ENCODE measurements at regions not wholly inside any gene's neighbourhood (a gene's known extent, or its start where the extent isn't known, plus 50 kb on each side); places are given as distances from the start of the nearest gene placed in this dataset.

- TF ChIP-seq EGR1 (IDR thresholded peaks at IDR 0.05; ENCODE audit: borderline replicate concordance in 1 of 2, low read depth in 2 of 2, low read length in 2 of 2) (no peak), NR2C2 (IDR thresholded peaks at IDR 0.05; ENCODE audit: borderline replicate concordance, control insufficient read depth, insufficient read length, low read depth) (no peak), YY1 (IDR thresholded peaks at IDR 0.05; ENCODE audit: low read depth, low read length) (no peak), SMAD1 (IDR thresholded peaks at IDR 0.05; ENCODE audit: low read depth, partially characterized antibody) (peak; percentile 38), MEF2B (IDR thresholded peaks at IDR 0.05; ENCODE audit: partially characterized antibody, poor library complexity, severe bottlenecking) (peak; percentile 14), MTA2 (IDR thresholded peaks at IDR 0.05; ENCODE audit: low read depth) (peak; percentile 36; the same call in 1 of the 2 replicates), CEBPB (IDR thresholded peaks at IDR 0.05; ENCODE audit: borderline replicate concordance in 1 of 2, low read depth in 2 of 2, low read length in 2 of 2) (no peak), USF1 (IDR thresholded peaks at IDR 0.05; ENCODE audit: borderline replicate concordance, extremely low read length, insufficient read depth, low read depth, low read length) (no peak), ZNF274 (IDR thresholded peaks at IDR 0.05; ENCODE audit: insufficient read depth, insufficient read length) (no peak), CREM (IDR thresholded peaks at IDR 0.05; ENCODE audit: low read depth) (no peak), ZNF207 (IDR thresholded peaks at IDR 0.05; ENCODE audit: borderline replicate concordance) (no peak), TCF3 (IDR thresholded peaks at IDR 0.05; ENCODE audit: borderline replicate concordance, insufficient read depth, low read depth, low read length) (no peak), ZNF24 (IDR thresholded peaks at IDR 0.05) (no peak), EZH2 (IDR thresholded peaks at IDR 0.05; ENCODE audit: borderline replicate concordance, control insufficient read depth, low read depth, low read length) (no peak), SRF (IDR thresholded peaks at IDR 0.05; ENCODE audit: low read depth in 2 of 2, low read length in 2 of 2) (no peak), TCF12 (IDR thresholded peaks at IDR 0.05; ENCODE audit: low read depth, low read length) (no peak)
These were observed 860.6 kb downstream of the STIM2 start (continued) for GRCh38 chr4:27721193-27721592.

Measured in GM12878 (cell line).